H1 (cell line): ENCODE measurements at regions not wholly inside any gene's neighbourhood (a gene's known extent, or its start where the extent isn't known, plus 50 kb on each side); places are given as distances from the start of the nearest gene placed in this dataset.

Experiments
- CTCF ChIA-PET: fragments of 300-600 bp; sonication (Branson Sonifier 250); formaldehyde crosslinking; loops from one replicate; lab custom pipeline; 2021; ENCODE audit not compliant: partially characterized antibody; lab: Charles Lee
- POLR2A ChIA-PET: fragments of 300-600 bp; sonication (Branson Sonifier 250); formaldehyde crosslinking; loops from one replicate; lab custom pipeline; 2021; ENCODE audit warnings: inconsistent platforms; ENCODE audit not compliant: partially characterized antibody; lab: Charles Lee
- DNase-seq, 2 experiments: peaks; one replicate each; pipeline versions ENCODE4 v3.0.0 to v3.0.0-alpha.2; 2010 to 2022; ENCODE audit warnings: low spot score in 2 of 2, low read depth in 1 of 2, mixed read lengths in 1 of 2
- FAIRE-seq: peaks from 2 replicates; lab custom pipeline; 2011; peaks lifted over from hg19 to GRCh38; lab: Jason Lieb, UNC
- H2AFZ ChIP-seq: 2 replicates; pipeline ENCODE4 v1.8.1; 2012; ENCODE audit warnings: low read length, inconsistent platforms
- H2AK5ac ChIP-seq: 2 replicates; pipeline ENCODE4 v1.6.1; 2013; ENCODE audit warnings: low read depth, low read length
- H2BK120ac ChIP-seq: replicated peaks from 2 replicates; pipeline ENCODE3; 2013; ENCODE audit warnings: low read depth, low read length, inconsistent platforms
- H2BK12ac ChIP-seq: 2 replicates; pipeline ENCODE4 v1.6.1; 2013; ENCODE audit warnings: low read depth, low read length
- H2BK15ac ChIP-seq: 2 replicates; pipeline ENCODE4 v1.6.1; 2013; ENCODE audit warnings: low read length
- H2BK20ac ChIP-seq: 2 replicates; pipeline ENCODE4 v1.6.1; 2013; ENCODE audit warnings: low read length
- H2BK5ac ChIP-seq: 2 replicates; pipeline ENCODE4 v1.6.1; 2013; ENCODE audit warnings: low read depth, low read length
- H3K14ac ChIP-seq: 2 replicates; pipeline ENCODE4 v1.6.1; 2013; ENCODE audit warnings: inconsistent platforms; ENCODE audit not compliant: insufficient read length
- H3K18ac ChIP-seq: 2 replicates; pipeline ENCODE4 v1.6.1; 2013; ENCODE audit warnings: low read length; ENCODE audit errors: extremely low read depth
- H3K23ac ChIP-seq: 2 replicates; pipeline ENCODE4 v1.6.1; 2013; ENCODE audit warnings: inconsistent platforms; ENCODE audit not compliant: insufficient read length
- H3K23me2 ChIP-seq: 2 replicates; pipeline ENCODE4 v1.6.1; 2013; ENCODE audit warnings: low read depth, low read length
- H3K27ac ChIP-seq: 2 replicates; pipeline ENCODE4 v1.6.1; 2011; ENCODE audit warnings: low read depth, low read length, inconsistent platforms
- H3K27me3 ChIP-seq, 4 experiments: replicated peaks in 1 of 4; 1 replicate in 1 of 4; 2 replicates in 3 of 4; pipeline versions ENCODE4 v1.6.1 to v1.8.1; 2011 to 2013; ENCODE audit warnings: low read length in 3 of 4, mild to moderate bottlenecking in 3 of 4, inconsistent platforms in 2 of 4, mixed read lengths in 2 of 4, moderate library complexity in 1 of 4; ENCODE audit not compliant: control insufficient read depth in 3 of 4, insufficient read depth in 3 of 4; ENCODE audit errors: extremely low read depth in 1 of 4
- H3K36me3 ChIP-seq, 4 experiments: 2 replicates each; pipeline versions ENCODE4 v1.6.1 to v1.8.1; 2011 to 2013; ENCODE audit warnings: mild to moderate bottlenecking in 4 of 4, low read length in 3 of 4, moderate library complexity in 2 of 4, control low read depth in 1 of 4, inconsistent platforms in 1 of 4; ENCODE audit not compliant: insufficient read depth in 4 of 4, control insufficient read depth in 2 of 4
- H3K4ac ChIP-seq: replicated peaks from 2 replicates; pipeline ENCODE3; 2013; ENCODE audit warnings: low read length, low read depth, mixed read lengths, inconsistent platforms; ENCODE audit not compliant: insufficient read length
- H3K4me1 ChIP-seq, 4 experiments: replicated peaks in 1 of 4; 1 replicate in 1 of 4; 2 replicates in 3 of 4; pipeline versions ENCODE4 v1.6.1 to v1.8.1; 2011 to 2013; ENCODE audit warnings: low read length in 3 of 4, inconsistent platforms in 2 of 4, mixed read lengths in 1 of 4; ENCODE audit not compliant: insufficient read depth in 4 of 4, control insufficient read depth in 3 of 4
- H3K4me2 ChIP-seq, 2 experiments: 2 replicates each; pipeline versions ENCODE4 v1.6.1 to v1.8.1; 2011 to 2013; ENCODE audit warnings: low read depth in 2 of 2, low read length in 2 of 2, control low read depth in 1 of 2, inconsistent platforms in 1 of 2, mild to moderate bottlenecking in 1 of 2; ENCODE audit not compliant: insufficient read depth in 1 of 2
- H3K4me3 ChIP-seq, 4 experiments: fragments of 200-600, 300-600 bp in 1 of 4; sonication (generic), shearing (Covaris generic), sonication (Bioruptor Twin) in 1 of 4; 2 replicates each; pipeline versions ENCODE4 v1.5.1 to v1.8.1; 2011 to 2016; ENCODE audit warnings: low read length in 4 of 4, low read depth in 3 of 4, control low read depth in 2 of 4, inconsistent platforms in 2 of 4, mild to moderate bottlenecking in 2 of 4, mixed read lengths in 1 of 4, moderate library complexity in 1 of 4; ENCODE audit not compliant: insufficient read depth in 2 of 4; ENCODE audit errors: extremely low read depth in 1 of 4
- H3K56ac ChIP-seq: replicated peaks from 2 replicates; pipeline ENCODE3; 2013; ENCODE audit warnings: low read depth, mild to moderate bottlenecking, mixed read lengths, low read length, inconsistent platforms; ENCODE audit not compliant: insufficient read length
- H3K79me1 ChIP-seq: 2 replicates; pipeline ENCODE4 v1.6.1; 2013; ENCODE audit warnings: low read depth, low read length, control low read depth
- H3K79me2 ChIP-seq, 2 experiments: 2 replicates each; pipeline versions ENCODE4 v1.6.1 to v1.8.1; 2012 to 2013; ENCODE audit warnings: low read length in 2 of 2, mild to moderate bottlenecking in 2 of 2, inconsistent platforms in 1 of 2; ENCODE audit not compliant: insufficient read depth in 2 of 2, control insufficient read depth in 1 of 2
- H3K9ac ChIP-seq, 4 experiments: replicated peaks in 1 of 4; 1 replicate in 1 of 4; 2 replicates in 3 of 4; pipeline versions ENCODE4 v1.6.1 to v1.8.1; 2011 to 2013; ENCODE audit warnings: low read depth in 3 of 4, low read length in 3 of 4, control low read depth in 2 of 4, mild to moderate bottlenecking in 2 of 4, moderate library complexity in 2 of 4, inconsistent platforms in 1 of 4; ENCODE audit errors: extremely low read depth in 1 of 4
- H3K9me3 ChIP-seq, 2 experiments: 2 replicates each; pipeline versions ENCODE4 v1.6.1 to v1.8.1; 2012 to 2013; ENCODE audit warnings: mild to moderate bottlenecking in 2 of 2, moderate library complexity in 2 of 2, control low read depth in 1 of 2, inconsistent platforms in 1 of 2, low read depth in 1 of 2, low read length in 1 of 2, mixed read lengths in 1 of 2; ENCODE audit not compliant: insufficient read depth in 2 of 2
- H4K20me1 ChIP-seq, 2 experiments: replicated peaks in 1 of 2; 2 replicates each; pipeline versions ENCODE3 to v1.8.1; 2011 to 2013; ENCODE audit warnings: inconsistent platforms in 2 of 2, low read length in 2 of 2, mild to moderate bottlenecking in 1 of 2; ENCODE audit not compliant: insufficient read depth in 2 of 2, control insufficient read depth in 1 of 2
- H4K5ac ChIP-seq: 2 replicates; pipeline ENCODE4 v1.6.1; 2013; ENCODE audit warnings: low read length, low read depth, mixed read lengths, inconsistent platforms; ENCODE audit not compliant: insufficient read length
- H4K8ac ChIP-seq: 2 replicates; pipeline ENCODE4 v1.8.0; 2013; ENCODE audit warnings: mild to moderate bottlenecking, moderate library complexity, low read length, inconsistent platforms; ENCODE audit not compliant: insufficient read depth; ENCODE audit errors: extremely low read depth
- H4K91ac ChIP-seq: replicated peaks from 2 replicates; pipeline ENCODE3; 2013; ENCODE audit warnings: low read length, mixed read lengths, inconsistent platforms; ENCODE audit not compliant: insufficient read length
- CTCF ChIP-seq, 3 experiments: IDR thresholded peaks; 1 replicate in 2 of 3; 2 replicates in 1 of 3; pipeline versions ENCODE4 v1.5.1 to v1.6.1; 2011; ENCODE audit warnings: low read length in 3 of 3, mild to moderate bottlenecking in 3 of 3, inconsistent platforms in 2 of 3, low read depth in 1 of 3, moderate library complexity in 1 of 3; ENCODE audit not compliant: insufficient read depth in 1 of 3; ENCODE audit errors: control extremely low read depth in 1 of 3
- JUN ChIP-seq: IDR thresholded peaks from 2 replicates; pipeline ENCODE4 v1.6.1; 2011; ENCODE audit warnings: low read depth, mild to moderate bottlenecking, improper control_type of control experiment, low read length
- POLR2A ChIP-seq, 2 experiments: IDR thresholded peaks; 1 replicate in 1 of 2; 2 replicates in 1 of 2; pipeline ENCODE4 v1.6.1; 2011; ENCODE audit warnings: low read depth in 2 of 2, low read length in 2 of 2, mild to moderate bottlenecking in 2 of 2; ENCODE audit errors: control extremely low read depth in 1 of 2

- ChIA-PET POLR2A (interaction anchor here (1.0 to 1.5 kb wide), 2 partner anchors 19 to 26 kb away, joined by 3 read pairs; no protein-coding TSS in a partner anchor), CTCF (interaction anchor here (0.7 to 1.3 kb wide), 3 partner anchors 10 to 325 kb away, joined by 3 to 4 read pairs (median 3); no protein-coding TSS in a partner anchor)
- Histone ChIP-seq H4K20me1 (no peaks in the 10 kb centered on the region), H3K14ac (no peak overlapping the region), H3K4me2 (no peak overlapping the region), H3K79me1 (no peaks in the 10 kb centered on the region), H3K36me3 (no peaks in the 10 kb centered on the region), H3K4me1 (no peaks in the 10 kb centered on the region), H3K23me2 (no peaks in the 10 kb centered on the region; the same call in 1 of the 2 replicates), H3K9ac (no peak overlapping the region), H2BK15ac (no peak overlapping the region), H4K8ac (no peak overlapping the region), H3K4ac (no peak overlapping the region), H3K27me3 (no peaks in the 10 kb centered on the region), H3K79me2 (no peaks in the 10 kb centered on the region), H3K18ac (no peak overlapping the region), H2BK120ac (no peak overlapping the region), H2AFZ (no peak overlapping the region), H3K9me3 (peaks cover 4 to 7% of the 10 kb centered on the region in 2 experiments; a peak in 1 of 4 replicates), H2BK20ac (no peak overlapping the region), H2BK5ac (no peak overlapping the region), H2AK5ac (no peak overlapping the region), H3K23ac (no peak overlapping the region), H3K27ac (no peak overlapping the region)
- FAIRE-seq (no peak), DNase-seq (no peak)
- TF ChIP-seq JUN (no peak), CTCF (IDR thresholded peaks at IDR 0.05; ENCODE audit: control extremely low read depth in 1 of 3, insufficient read depth in 1 of 3, low read depth in 1 of 3, low read length in 3 of 3) (no peak), POLR2A (IDR thresholded peaks at IDR 0.05; ENCODE audit: control extremely low read depth in 1 of 2, low read depth in 2 of 2, low read length in 2 of 2) (no peak)
- TF ChIP-seq, all 59 proteins: peak for 0
- Histone ChIP-seq H2BK12ac (no peak overlapping the region), H3K4me3 (no peak overlapping the region), H3K56ac (no peak overlapping the region), H4K5ac (no peak overlapping the region), H4K91ac (no peak overlapping the region)
Observed at GRCh38 chr9:2300325-2300724, 285.2 kb downstream of the SMARCA2 start.
